Chondrocyte (in vitro differentiated cells): ENCODE measurements at regions not wholly inside any gene's neighbourhood (a gene's known extent, or its start where the extent isn't known, plus 50 kb on each side); places are given as distances from the start of the nearest gene placed in this dataset.

ENCODE experiments used
- DNase-seq: peaks from one replicate; pipeline ENCODE4 v3.0.0; 2021; ENCODE audit warnings: mixed read lengths, low spot score
- H3K27ac Mint-ChIP-seq: one replicate; pipeline ENCODE4 v1.8.0; 2021; ENCODE audit warnings: mild to moderate bottlenecking, moderate library complexity, mixed read lengths; ENCODE audit not compliant: unreplicated experiment
- H3K27me3 Mint-ChIP-seq: 2 replicates; pipeline ENCODE4 v1.8.0; 2021; ENCODE audit warnings: low read depth, mixed read lengths
- H3K36me3 Mint-ChIP-seq: 2 replicates; pipeline ENCODE4 v1.8.0; 2021; ENCODE audit warnings: low read depth, mixed read lengths
- H3K4me1 Mint-ChIP-seq: 2 replicates; pipeline ENCODE4 v1.8.0; 2021; ENCODE audit warnings: low read depth, mild to moderate bottlenecking, mixed read lengths
- H3K4me3 Mint-ChIP-seq: one replicate; pipeline ENCODE4 v1.8.0; 2021; ENCODE audit warnings: mild to moderate bottlenecking, moderate library complexity, mixed read lengths; ENCODE audit not compliant: unreplicated experiment
- H3K9me3 Mint-ChIP-seq: 2 replicates; pipeline ENCODE4 v1.8.0; 2021; ENCODE audit warnings: low read depth, mixed read lengths
- CTCF ChIP-seq: fragments of 200-600 bp; sonication (generic); IDR thresholded peaks from 2 replicates; pipeline ENCODE4 v1.5.0; 2021; ENCODE audit warnings: antibody characterized with exemption, mild to moderate bottlenecking, moderate library complexity

DNA sequence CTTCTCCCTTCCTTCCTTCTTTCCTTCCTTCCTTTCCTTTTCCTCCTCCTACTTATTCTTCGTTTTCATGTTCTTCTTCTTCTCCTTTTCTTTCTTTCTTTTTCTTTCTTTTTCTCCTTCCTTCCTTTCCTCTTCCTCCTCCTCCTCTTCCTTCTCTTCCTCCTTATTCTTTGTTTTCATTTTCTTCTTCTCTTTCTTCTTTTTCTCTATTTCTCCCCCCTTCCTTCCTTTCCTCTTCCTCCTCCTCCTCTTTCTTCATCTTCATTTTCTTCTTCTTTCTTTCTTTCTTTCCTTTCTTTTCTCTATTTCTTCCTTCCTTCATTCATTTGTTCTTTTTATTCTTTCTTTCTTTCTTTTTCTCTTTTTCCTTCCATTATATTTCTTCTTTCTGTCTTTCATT, 671.6 kb downstream of the IQCM start:
- Mint-ChIP-seq H3K4me3 (no peak overlapping the region), H3K36me3 (no peaks in the 10 kb centered on the region), H3K27me3 (peaks cover 7% of the 10 kb centered on the region), H3K9me3 (no peaks in the 10 kb centered on the region), H3K4me1 (no peaks in the 10 kb centered on the region), H3K27ac (no peak overlapping the region)
- TF ChIP-seq CTCF: no peak
- no peak for DNase-seq

DNA sequence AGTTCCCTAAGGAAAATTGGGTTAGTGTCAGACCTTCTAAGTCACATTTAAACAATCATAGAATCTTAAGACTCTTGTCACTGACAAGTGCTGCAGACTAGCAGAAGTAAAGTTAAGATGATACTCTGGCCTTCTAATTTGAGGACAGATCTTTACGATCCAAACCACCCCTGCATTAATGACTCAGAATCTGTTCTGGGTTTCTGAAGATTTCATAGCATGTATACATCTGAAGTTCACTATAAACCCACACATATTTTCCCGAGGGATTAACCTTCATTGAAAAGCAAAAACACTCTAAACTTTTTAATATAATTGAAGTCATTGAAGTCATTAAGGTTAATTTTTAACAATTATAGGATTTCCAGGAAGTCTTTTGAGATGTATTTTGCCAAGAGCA, 674.3 kb downstream of the IQCM start:
- Mint-ChIP-seq H3K4me1 (no peaks in the 10 kb centered on the region), H3K27me3 (peaks cover 6% of the 10 kb centered on the region), H3K36me3 (no peaks in the 10 kb centered on the region), H3K9me3 (no peaks in the 10 kb centered on the region), H3K27ac (no peak overlapping the region), H3K4me3 (no peak overlapping the region)
- no peak for TF ChIP-seq CTCF
- no peak for DNase-seq

- no peaks in the 10 kb centered on the region for H3K4me1 Mint-ChIP-seq
- DNase-seq: no peak
- no peak overlapping the region for H3K4me3 Mint-ChIP-seq
- no peak for TF ChIP-seq CTCF
- no peaks in the 10 kb centered on the region for H3K36me3 Mint-ChIP-seq
- H3K9me3 Mint-ChIP-seq: no peaks in the 10 kb centered on the region
- H3K27me3 Mint-ChIP-seq: peaks cover 6% of the 10 kb centered on the region
- no peak overlapping the region for H3K27ac Mint-ChIP-seq
Observed at GRCh38 chr4:149140841-149141240, 674.8 kb downstream of the IQCM start.

DNA sequence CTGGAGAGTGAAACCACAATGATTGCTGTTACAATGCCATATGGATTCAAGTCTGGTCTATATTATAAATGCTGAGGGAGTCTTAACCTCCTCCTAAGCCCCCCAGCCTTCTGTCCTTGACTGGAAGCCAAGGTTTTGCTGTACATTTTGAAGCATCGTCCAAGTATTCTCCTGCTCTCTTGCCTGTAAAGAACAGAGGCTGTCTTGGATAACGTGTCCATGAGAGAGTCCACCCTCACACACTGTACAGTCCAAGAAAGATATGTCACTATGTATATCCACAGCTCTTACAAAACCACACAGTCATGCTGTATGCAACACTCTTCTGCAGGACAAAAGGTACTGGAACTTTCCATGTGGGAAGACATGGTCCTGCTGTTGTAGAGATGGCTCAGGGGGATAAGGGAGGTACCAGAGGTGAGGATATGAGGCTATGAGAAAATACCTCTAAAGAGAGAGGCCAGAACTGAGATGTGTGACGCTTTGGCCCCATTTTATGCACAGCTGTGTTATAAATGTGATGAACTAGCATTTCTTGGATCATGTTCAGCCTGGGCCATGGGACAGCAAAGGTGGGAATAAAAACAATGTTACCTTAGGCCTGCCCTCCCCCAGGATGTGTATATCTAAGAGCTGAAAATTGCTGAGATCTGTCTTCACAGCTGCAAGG, 678.6 kb downstream of the IQCM start:
- no peak for DNase-seq
- Mint-ChIP-seq H3K36me3 (no peaks in the 10 kb centered on the region), H3K27ac (no peak overlapping the region), H3K4me3 (no peak overlapping the region), H3K9me3 (peaks cover 9% of the 10 kb centered on the region), H3K27me3 (peaks cover 2% of the 10 kb centered on the region), H3K4me1 (no peaks in the 10 kb centered on the region)
- TF ChIP-seq CTCF: no peak

- Mint-ChIP-seq H3K4me3 (no peak overlapping the region), H3K27me3 (peaks cover under 1% of the 10 kb centered on the region), H3K27ac (no peak overlapping the region), H3K9me3 (peaks cover 11% of the 10 kb centered on the region), H3K36me3 (no peaks in the 10 kb centered on the region), H3K4me1 (no peaks in the 10 kb centered on the region)
- no peak for DNase-seq
- TF ChIP-seq CTCF: no peak
Observed at GRCh38 chr4:149135062-149135461, 680.6 kb downstream of the IQCM start.
